ENCODE measurements at regions not wholly inside any gene's neighbourhood (a gene's known extent, or its start where the extent isn't known, plus 50 kb on each side); places are given as distances from the start of the nearest gene placed in this dataset.

- H3K4me1 Mint-ChIP-seq (ENCODE audit: low read depth, unreplicated experiment) = no peaks in the 10 kb centered on the region
- no peaks in the 10 kb centered on the region for H3K9me3 Mint-ChIP-seq (ENCODE audit: low read depth, unreplicated experiment)
- CTCF ChIA-PET = interaction anchor here (1.3 kb wide), 1 partner anchor 56 kb away, joined by 3 read pairs; no protein-coding TSS in a partner anchor
- no peak for TF ChIP-seq CTCF (IDR thresholded peaks at IDR 0.05; ENCODE audit: unreplicated experiment)
- H3K4me3 Mint-ChIP-seq (ENCODE audit: low read depth, unreplicated experiment) = no peak overlapping the region
- intact Hi-C loops (cut with micrococcal nuclease; ENCODE audit: unreplicated experiment) = no loop called here
- BruUV-seq (replicated peaks) = no TSS peak
- DNase-seq = no peak
- peaks cover 87% of the 10 kb centered on the region for H3K27me3 Mint-ChIP-seq (ENCODE audit: unreplicated experiment)
- H3K36me3 Mint-ChIP-seq (ENCODE audit: insufficient read depth, unreplicated experiment) = no peaks in the 10 kb centered on the region
- no peak overlapping the region for H3K27ac Mint-ChIP-seq (ENCODE audit: unreplicated experiment)
Observed at GRCh38 chr7:31190906-31191305, 138.8 kb downstream of the ADCYAP1R1 start.

GRCh38 chr7:31186202-31186601 lies 134.1 kb downstream of the ADCYAP1R1 start:
- Mint-ChIP-seq H3K27ac (ENCODE audit: unreplicated experiment) (no peak overlapping the region), H3K9me3 (ENCODE audit: low read depth, unreplicated experiment) (no peaks in the 10 kb centered on the region), H3K4me3 (ENCODE audit: low read depth, unreplicated experiment) (no peak overlapping the region), H3K27me3 (ENCODE audit: unreplicated experiment) (peaks cover 100% of the 10 kb centered on the region), H3K4me1 (ENCODE audit: low read depth, unreplicated experiment) (no peaks in the 10 kb centered on the region), H3K36me3 (ENCODE audit: insufficient read depth, unreplicated experiment) (no peaks in the 10 kb centered on the region)
- TF ChIP-seq CTCF (IDR thresholded peaks at IDR 0.05; ENCODE audit: unreplicated experiment) = no peak
- intact Hi-C loops (cut with micrococcal nuclease; ENCODE audit: unreplicated experiment) = no loop called here
- no peak for DNase-seq
- BruUV-seq (replicated peaks) = no TSS peak
- CTCF ChIA-PET = interaction anchor here (0.6 to 0.7 kb wide), 3 partner anchors 9 to 530 kb away, joined by 3 to 4 read pairs (median 4); no protein-coding TSS in a partner anchor

GRCh38 chr7:31175672-31176071 lies 123.6 kb downstream of the ADCYAP1R1 start:
- H3K36me3 Mint-ChIP-seq (ENCODE audit: insufficient read depth, unreplicated experiment) = no peaks in the 10 kb centered on the region

GRCh38 chr7:31171984-31172383 lies 119.9 kb downstream of the ADCYAP1R1 start:
- no peak overlapping the region for H3K27ac Mint-ChIP-seq (ENCODE audit: unreplicated experiment)
- no TSS peak for BruUV-seq (replicated peaks)
- H3K4me3 Mint-ChIP-seq (ENCODE audit: low read depth, unreplicated experiment) = no peak overlapping the region
- H3K27me3 Mint-ChIP-seq (ENCODE audit: unreplicated experiment) = peaks cover 84% of the 10 kb centered on the region
- no peaks in the 10 kb centered on the region for H3K36me3 Mint-ChIP-seq (ENCODE audit: insufficient read depth, unreplicated experiment)
- TF ChIP-seq CTCF (IDR thresholded peaks at IDR 0.05; ENCODE audit: unreplicated experiment) = no peak
- no peaks in the 10 kb centered on the region for H3K4me1 Mint-ChIP-seq (ENCODE audit: low read depth, unreplicated experiment)
- no peak for DNase-seq
- intact Hi-C loops (cut with micrococcal nuclease; ENCODE audit: unreplicated experiment) = no loop called here
- H3K9me3 Mint-ChIP-seq (ENCODE audit: low read depth, unreplicated experiment) = no peaks in the 10 kb centered on the region
- CTCF ChIA-PET = interaction anchor here (1.0 kb wide), 1 partner anchor 37 kb away, joined by 7 read pairs; no protein-coding TSS in a partner anchor

More at GRCh38 chr7:31175672-31176071, 123.6 kb downstream of the ADCYAP1R1 start:
- peaks cover 78% of the 10 kb centered on the region for H3K27me3 Mint-ChIP-seq (ENCODE audit: unreplicated experiment)
- intact Hi-C loops (cut with micrococcal nuclease; ENCODE audit: unreplicated experiment) = no loop called here
- no TSS peak for BruUV-seq (replicated peaks)
- TF ChIP-seq CTCF (IDR thresholded peaks at IDR 0.05; ENCODE audit: unreplicated experiment) = no peak
- H3K4me1 Mint-ChIP-seq (ENCODE audit: low read depth, unreplicated experiment) = no peaks in the 10 kb centered on the region
- H3K9me3 Mint-ChIP-seq (ENCODE audit: low read depth, unreplicated experiment) = no peaks in the 10 kb centered on the region
- H3K4me3 Mint-ChIP-seq (ENCODE audit: low read depth, unreplicated experiment) = no peak overlapping the region
- no peak overlapping the region for H3K27ac Mint-ChIP-seq (ENCODE audit: unreplicated experiment)
- CTCF ChIA-PET = no interaction called here
- DNase-seq = no peak
